ENCODE measurements at regions not wholly inside any gene's neighbourhood (a gene's known extent, or its start where the extent isn't known, plus 50 kb on each side); places are given as distances from the start of the nearest gene placed in this dataset.
"Not testable (repeated sequence)": the region's sequence is repeated elsewhere in the genome, so short reads cannot be mapped to it uniquely, and the experiment has no call there.

- intact Hi-C loops (cut with DNase I): no loop called here
- ATAC-seq (no peak), DNase-seq (ENCODE audit: low spot score) (no peak)
These were observed 71.4 kb upstream of the CCND1 start for GRCh38 chr11:69569306-69570200.

DNA sequence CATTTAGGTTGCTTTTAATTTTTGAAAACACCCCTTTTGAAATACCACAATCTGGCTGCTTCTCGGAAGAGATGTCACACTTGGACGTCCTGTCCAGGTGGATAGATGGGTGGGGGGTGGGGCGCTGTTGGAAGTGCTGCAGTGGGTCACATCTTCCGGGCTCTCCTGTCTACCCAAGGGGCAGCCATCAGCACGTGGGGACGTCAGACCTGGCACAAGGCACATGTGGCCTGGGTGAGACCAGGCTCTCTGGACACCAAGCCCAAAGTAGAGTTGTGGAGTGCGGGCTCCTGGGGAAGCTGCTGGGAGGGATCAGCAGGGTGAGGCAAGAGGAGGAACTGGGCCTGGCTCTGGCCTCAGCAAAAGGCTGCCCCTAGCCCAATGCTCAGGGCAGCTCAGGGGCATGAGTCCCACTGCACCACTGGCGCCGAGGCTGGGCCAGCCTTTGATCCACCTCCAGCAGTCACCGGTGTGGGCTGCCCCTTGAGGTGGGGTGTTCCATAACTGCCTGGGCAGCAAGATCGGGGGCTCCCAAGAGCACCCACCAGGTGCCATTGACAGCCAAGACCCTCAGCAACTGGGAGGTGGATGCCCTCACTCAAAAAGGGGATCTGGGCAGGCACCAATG, 68.6 kb upstream of the CCND1 start:
- DNase-seq (ENCODE audit: low spot score): no peak
- intact Hi-C loops (cut with DNase I): no loop called here
- ATAC-seq: no peak

DNA sequence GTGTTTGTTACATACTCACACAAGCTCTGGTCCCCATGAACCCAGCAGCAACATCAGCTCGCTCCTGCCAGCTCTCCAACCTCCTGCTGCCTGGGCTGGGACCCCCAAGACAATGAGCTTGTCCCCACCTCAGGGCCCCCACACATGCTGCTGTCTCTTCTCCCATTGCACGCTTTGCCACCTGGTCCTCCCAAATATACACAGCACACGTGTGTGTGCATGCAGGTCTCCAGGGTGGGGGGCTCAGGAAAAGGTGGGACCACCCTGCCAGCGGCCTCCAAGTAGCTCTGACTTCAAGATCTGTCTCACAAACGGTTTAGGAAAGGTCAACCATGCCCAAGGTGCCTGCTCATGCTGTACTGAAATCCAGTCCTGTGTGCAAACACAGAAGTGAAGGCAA, 68.1 kb upstream of the CCND1 start:
- DNase-seq (ENCODE audit: low spot score) (no peak), ATAC-seq (no peak)
- intact Hi-C loops (cut with DNase I): no loop called here

- no peak for DNase-seq (ENCODE audit: low spot score)
- no peak for ATAC-seq
- intact Hi-C loops (cut with DNase I): no loop called here
These were observed 67.0 kb upstream of the CCND1 start for GRCh38 chr11:69573761-69574607.

DNA sequence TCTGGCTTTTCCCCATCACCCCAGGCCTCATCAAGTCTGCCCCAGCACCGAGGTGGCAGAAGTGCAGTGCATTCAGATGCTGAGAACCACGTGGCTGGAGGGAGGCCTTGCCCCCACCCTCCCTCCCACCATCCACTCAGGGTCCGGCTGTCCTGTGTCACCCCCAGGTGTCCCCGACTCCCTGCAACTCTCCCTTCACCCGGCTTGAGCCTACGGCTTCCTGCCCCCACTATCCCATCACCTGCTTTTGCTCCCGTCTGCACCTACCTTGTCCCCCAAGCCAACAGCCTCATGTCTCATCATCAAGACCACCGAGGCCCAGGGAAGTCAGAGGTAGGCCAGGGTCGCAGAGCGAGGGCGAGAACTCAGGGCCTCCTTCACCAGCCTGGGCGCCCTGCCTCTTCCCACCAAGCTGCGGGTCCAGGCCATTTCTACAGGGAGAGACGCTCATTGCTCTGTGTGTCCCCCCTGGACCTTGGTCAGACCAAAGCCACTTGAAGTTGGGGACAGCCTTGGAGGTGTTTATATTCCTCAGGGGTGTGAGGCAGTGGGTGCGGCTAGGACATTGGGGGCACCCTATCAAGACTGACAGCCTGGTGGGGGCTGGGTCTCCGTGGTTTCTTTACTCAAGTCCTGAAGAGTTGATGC, 66.2 kb upstream of the CCND1 start:
- intact Hi-C loops (cut with DNase I): no loop called here

DNA sequence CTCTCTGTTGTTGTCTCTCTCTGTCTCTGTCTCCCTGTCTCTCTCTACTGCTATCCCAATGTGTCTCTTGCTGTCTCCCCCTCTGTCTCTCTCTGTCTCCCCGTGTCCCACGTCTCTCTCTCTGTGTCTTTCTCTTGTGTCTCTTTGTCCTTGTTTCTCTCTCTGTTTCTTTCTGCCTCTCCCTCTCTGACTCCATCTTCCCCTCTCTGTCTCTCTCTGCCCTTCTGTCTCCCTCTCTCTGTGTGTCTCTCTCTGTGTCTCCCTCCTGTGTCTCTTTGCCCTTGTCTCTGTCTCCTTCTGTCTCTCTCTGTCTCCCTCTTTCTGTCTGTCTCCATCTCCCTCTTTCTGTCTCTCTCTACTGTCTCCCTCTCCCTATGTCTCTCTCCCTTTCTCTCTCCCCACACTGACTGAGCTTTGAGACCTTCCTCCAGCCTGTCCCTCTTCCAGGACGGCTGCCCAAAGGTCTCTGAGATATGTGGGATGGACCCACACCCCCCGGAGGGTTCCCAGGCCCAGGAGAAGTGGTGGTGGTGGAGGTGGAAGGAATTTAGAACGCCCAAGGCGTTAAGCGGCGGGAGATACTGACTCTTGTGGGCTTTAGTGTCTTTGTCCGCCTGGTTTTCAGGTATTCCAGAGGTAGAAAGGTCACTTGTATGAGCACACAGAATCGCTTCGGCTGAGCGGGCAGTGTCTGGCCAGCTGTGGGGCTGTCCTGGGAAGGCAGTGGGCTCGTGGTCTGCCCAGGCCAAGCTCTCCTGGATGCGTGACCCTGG, 65.5 kb upstream of the CCND1 start:
- intact Hi-C loops (cut with DNase I): no loop called here

More for the DNA sequence above, 66.2 kb upstream of the CCND1 start:
- DNase-seq (ENCODE audit: low spot score) (no peak), ATAC-seq (no peak)

GRCh38 chr11:69576069-69576782, 64.7 kb upstream of the CCND1 start:
- ATAC-seq: no peak
- intact Hi-C loops (cut with DNase I): no loop called here
- no peak for DNase-seq (ENCODE audit: low spot score)

More for the DNA sequence above, 65.5 kb upstream of the CCND1 start:
- DNase-seq (ENCODE audit: low spot score) (no peak), ATAC-seq (no peak)

- intact Hi-C loops (cut with DNase I): no loop called here
- ATAC-seq: no peak
- DNase-seq (ENCODE audit: low spot score): no peak
These were observed 62.8 kb upstream of the CCND1 start for GRCh38 chr11:69578167-69578566.

GRCh38 chr11:69580529-69580928, 60.4 kb upstream of the CCND1 start:
- intact Hi-C loops (cut with DNase I): no loop called here
- no peak for DNase-seq (ENCODE audit: low spot score)
- no peak for ATAC-seq

DNA sequence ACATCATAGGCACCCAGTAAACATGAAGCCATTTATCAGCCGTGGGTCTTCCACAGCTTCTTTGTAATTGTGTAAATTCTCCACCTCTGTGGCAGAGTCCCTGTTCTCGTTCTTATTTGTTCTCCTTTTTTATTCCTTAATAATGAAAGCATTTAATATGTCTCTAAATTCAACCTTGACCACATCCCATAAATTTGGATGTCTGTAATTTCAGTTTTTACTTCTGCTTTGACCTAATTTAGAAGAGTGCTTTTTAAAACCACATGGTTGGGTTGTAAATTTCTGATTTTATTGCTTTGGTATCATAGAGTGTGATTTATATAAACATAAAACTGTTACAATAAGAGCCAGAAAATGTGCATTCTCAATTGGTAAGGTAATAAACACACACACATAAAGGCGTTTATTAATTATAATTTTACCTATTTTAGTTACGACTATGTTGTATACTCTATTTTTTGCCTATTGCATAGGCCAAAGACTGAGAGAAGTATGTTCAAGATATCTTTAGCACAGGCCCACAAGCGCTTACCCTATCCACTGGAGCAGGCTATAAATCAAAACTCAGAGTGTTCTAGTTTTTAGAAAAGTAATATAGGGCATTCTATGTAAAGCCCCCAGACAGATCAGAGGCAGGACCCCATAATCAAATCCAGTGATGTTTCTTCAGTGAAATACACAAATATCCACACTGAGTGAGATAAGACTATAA, 58.0 kb upstream of the CCND1 start:
- ATAC-seq (no peak), DNase-seq (ENCODE audit: low spot score) (no peak)

DNA sequence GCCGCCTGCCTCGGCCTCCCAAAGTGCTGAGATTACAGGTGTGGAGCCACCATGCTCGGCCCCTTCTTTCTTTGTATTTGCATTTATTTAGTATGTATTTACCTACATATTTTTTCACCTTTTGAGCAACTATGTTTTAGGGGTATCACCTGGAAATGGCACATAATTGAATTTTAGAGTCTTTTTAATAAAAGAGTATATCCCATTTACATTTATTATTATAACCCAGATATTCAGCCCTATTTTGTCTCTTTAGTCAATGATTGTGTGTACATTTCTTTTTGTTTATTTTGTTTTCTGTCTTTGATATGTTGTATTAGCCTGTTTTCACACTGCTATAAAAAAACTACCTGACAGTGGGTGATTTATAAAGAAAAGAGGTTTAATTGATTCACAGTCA, 56.8 kb upstream of the CCND1 start:
- intact Hi-C loops (cut with DNase I): no loop called here
- ATAC-seq (no peak), DNase-seq (ENCODE audit: low spot score) (no peak)

More for the DNA sequence above, 58.0 kb upstream of the CCND1 start:
- intact Hi-C loops (cut with DNase I): no loop called here

DNA sequence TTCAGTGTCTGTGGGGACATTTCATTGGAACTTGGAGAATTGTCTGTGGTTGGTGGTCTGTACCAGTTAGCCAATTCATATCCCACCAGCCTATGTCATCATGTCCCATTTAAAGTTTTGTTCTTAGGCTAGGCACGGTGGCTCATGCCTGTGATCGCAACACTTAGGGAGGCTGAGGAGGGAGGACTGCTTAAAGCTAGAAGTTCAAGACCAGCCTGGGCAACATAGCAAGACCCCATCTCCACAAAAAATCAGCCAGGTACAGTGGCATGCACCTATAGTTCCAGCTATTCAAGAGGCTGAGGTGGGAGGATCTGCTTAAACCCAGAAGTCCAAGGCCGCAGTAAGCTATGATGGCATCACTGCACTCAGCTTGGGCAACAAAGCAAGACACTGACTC, 55.6 kb upstream of the CCND1 start:
- DNase-seq (ENCODE audit: low spot score) (no peak), ATAC-seq (no peak)
- intact Hi-C loops (cut with DNase I): no loop called here

DNA sequence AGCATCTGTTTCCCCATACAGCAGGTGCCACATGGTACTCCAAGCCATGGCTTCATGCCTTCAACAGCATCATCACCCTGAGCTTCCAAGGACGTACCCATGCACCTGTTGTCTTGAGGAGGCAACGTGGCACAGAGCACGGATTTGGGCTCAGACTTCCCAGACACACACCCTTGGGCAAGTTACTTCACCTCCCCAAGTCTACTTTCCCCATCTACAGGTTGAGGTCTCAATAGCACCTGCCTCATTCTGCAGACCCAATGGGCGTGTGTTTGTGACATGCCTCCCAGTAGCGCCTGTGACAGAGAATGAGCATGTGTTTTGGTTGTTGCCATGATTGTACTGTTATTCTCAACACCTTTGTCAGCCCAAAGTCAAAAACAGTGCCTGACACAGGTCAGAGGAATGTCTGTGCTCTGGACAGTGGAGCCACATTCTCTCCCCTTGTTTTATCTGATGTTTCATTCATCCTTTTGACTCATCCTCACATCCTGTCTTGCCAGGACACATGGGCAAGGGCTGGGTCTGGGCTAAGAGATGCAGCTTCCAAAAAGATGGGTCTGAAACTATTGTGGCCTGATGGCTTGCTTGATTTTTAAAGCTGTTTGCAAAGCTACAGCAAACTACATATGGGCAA, 53.4 kb upstream of the CCND1 start:
- intact Hi-C loops (cut with DNase I): no loop called here
- DNase-seq (ENCODE audit: low spot score) (no peak), ATAC-seq (no peak)

- no peak for ATAC-seq
- intact Hi-C loops (cut with DNase I): no loop called here
- no peak for DNase-seq (ENCODE audit: low spot score)
These were observed 52.7 kb upstream of the CCND1 start for GRCh38 chr11:69588270-69588669.

GRCh38 chr11:69590088-69590487, 50.9 kb upstream of the CCND1 start:
- intact Hi-C loops (cut with DNase I); DNase-seq (ENCODE audit: low spot score); ATAC-seq: not testable (repeated sequence)
